ENCODE measurements at regions not wholly inside any gene's neighbourhood (a gene's known extent, or its start where the extent isn't known, plus 50 kb on each side); places are given as distances from the start of the nearest gene placed in this dataset.

DNA sequence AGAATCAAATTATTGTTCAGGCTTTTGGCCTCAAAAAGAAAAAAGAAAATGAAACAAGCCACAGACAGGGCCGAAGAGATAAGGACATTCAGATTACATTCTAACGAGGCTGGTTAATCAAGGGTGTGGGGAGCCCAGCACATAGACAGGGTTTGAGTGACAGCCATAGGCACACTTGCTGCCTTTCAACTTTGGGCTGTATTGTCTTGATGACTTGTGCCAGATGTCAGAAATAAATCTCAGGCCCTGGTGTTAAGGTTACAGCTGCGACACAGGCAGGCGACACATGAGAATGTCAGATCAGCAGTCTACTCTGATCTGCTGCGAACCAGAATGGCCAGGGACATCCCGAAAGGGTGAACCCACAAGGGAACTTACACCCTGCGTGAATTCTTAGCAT is 231.2 kb upstream of the ARRDC4 start:
- Mint-ChIP-seq H3K36me3 (ENCODE audit: insufficient read depth, unreplicated experiment) (no peaks in the 10 kb centered on the region), H3K27me3 (ENCODE audit: insufficient read depth, unreplicated experiment) (peaks cover 13% of the 10 kb centered on the region), H3K4me1 (ENCODE audit: low read depth, unreplicated experiment) (no peaks in the 10 kb centered on the region), H3K4me3 (ENCODE audit: unreplicated experiment) (no peak overlapping the region), H3K27ac (ENCODE audit: unreplicated experiment) (no peak overlapping the region), H3K9me3 (ENCODE audit: unreplicated experiment) (no peaks in the 10 kb centered on the region)
- Histone ChIP-seq H3K9me3 (no peaks in the 10 kb centered on the region), H3K36me3 (ENCODE audit: control insufficient read depth, insufficient read depth, low read length) (no peaks in the 10 kb centered on the region), H3K4me3 (ENCODE audit: low read depth, low read length) (no peak overlapping the region), H3K27me3 (replicated peaks; ENCODE audit: control insufficient read depth, insufficient read depth, low read length) (no peaks in the 10 kb centered on the region), H3K4me1 (no peaks in the 10 kb centered on the region)
- no TSS peak for BruUV-seq (replicated peaks)
- CTCF ChIA-PET, result interaction anchor here (0.6 kb wide), 1 partner anchor 1372 kb away, joined by 3 read pairs; no protein-coding TSS in a partner anchor
- TF ChIP-seq, protein P1, sequence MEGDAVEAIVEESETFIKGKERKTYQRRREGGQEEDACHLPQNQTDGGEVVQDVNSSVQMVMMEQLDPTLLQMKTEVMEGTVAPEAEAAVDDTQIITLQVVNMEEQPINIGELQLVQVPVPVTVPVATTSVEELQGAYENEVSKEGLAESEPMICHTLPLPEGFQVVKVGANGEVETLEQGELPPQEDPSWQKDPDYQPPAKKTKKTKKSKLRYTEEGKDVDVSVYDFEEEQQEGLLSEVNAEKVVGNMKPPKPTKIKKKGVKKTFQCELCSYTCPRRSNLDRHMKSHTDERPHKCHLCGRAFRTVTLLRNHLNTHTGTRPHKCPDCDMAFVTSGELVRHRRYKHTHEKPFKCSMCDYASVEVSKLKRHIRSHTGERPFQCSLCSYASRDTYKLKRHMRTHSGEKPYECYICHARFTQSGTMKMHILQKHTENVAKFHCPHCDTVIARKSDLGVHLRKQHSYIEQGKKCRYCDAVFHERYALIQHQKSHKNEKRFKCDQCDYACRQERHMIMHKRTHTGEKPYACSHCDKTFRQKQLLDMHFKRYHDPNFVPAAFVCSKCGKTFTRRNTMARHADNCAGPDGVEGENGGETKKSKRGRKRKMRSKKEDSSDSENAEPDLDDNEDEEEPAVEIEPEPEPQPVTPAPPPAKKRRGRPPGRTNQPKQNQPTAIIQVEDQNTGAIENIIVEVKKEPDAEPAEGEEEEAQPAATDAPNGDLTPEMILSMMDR (IDR thresholded peaks at IDR 0.05; ENCODE audit: insufficient read depth in 1 of 2, low read depth in 1 of 2, low read length in 1 of 2, severe bottlenecking in 1 of 2, unreplicated experiment in 1 of 2), result no peak
- intact Hi-C loops (cut with micrococcal nuclease; ENCODE audit: unreplicated experiment), result no loop called here
- DNase-seq, result no peak
- POLR2A ChIA-PET, result no interaction called here

DNA sequence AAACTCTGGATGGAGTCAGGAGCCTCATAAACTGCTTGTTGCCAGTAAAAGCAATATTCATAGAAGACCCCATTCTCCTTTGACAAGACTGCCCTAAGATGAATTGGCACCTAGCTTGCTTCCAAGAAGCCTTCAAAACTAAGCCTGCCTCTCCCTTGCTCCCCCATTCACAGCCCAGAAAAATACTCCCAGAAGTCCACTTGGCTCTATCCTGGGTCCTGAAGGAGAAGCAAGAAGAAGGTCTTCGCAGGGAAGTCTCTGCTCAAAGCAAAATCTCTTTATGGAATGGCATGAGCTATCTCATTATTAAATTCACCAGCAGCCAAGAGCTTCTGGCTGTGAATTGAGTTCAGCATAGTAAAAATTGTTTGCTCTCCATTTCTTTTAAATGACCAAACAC is 230.2 kb upstream of the ARRDC4 start:
- ChIA-PET POLR2A (no interaction called here), CTCF (no interaction called here)
- no peaks in the 10 kb centered on the region for H3K36me3 Mint-ChIP-seq (ENCODE audit: insufficient read depth, unreplicated experiment)
- BruUV-seq (replicated peaks), result no TSS peak
- Histone ChIP-seq H3K27me3 (replicated peaks; ENCODE audit: control insufficient read depth, insufficient read depth, low read length) (no peaks in the 10 kb centered on the region), H3K9me3 (no peaks in the 10 kb centered on the region), H3K4me1 (no peaks in the 10 kb centered on the region), H3K36me3 (ENCODE audit: control insufficient read depth, insufficient read depth, low read length) (no peaks in the 10 kb centered on the region), H3K4me3 (ENCODE audit: low read depth, low read length) (no peak overlapping the region)
- TF ChIP-seq, protein P1 (IDR thresholded peaks at IDR 0.05; ENCODE audit: insufficient read depth in 1 of 2, low read depth in 1 of 2, low read length in 1 of 2, severe bottlenecking in 1 of 2, unreplicated experiment in 1 of 2), result no peak
- peaks cover 13% of the 10 kb centered on the region for H3K27me3 Mint-ChIP-seq (ENCODE audit: insufficient read depth, unreplicated experiment)
- intact Hi-C loops (cut with micrococcal nuclease; ENCODE audit: unreplicated experiment), result no loop called here
- H3K4me3 Mint-ChIP-seq (ENCODE audit: unreplicated experiment), result no peak overlapping the region
- DNase-seq, result no peak
- no peaks in the 10 kb centered on the region for H3K9me3 Mint-ChIP-seq (ENCODE audit: unreplicated experiment)
- H3K27ac Mint-ChIP-seq (ENCODE audit: unreplicated experiment), result no peak overlapping the region
- H3K4me1 Mint-ChIP-seq (ENCODE audit: low read depth, unreplicated experiment), result no peaks in the 10 kb centered on the region

DNA sequence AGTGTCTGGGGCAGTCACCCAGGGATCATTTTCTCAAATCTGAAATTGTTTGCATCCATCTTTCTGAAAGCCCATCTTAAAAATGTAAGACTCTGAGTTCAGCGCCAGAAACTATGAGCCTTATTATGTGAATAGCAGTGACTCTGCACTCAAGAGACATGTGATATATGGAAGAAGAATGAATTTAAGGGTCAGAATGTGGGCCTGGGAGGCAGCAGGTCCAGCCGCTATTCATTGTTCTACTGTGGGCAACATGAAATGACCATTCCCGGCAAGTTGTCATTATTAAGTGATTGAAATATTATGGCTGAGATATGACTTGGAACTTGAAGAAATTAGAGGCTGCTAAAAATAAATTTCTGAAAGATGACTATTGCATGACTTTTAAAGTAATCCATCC is 228.6 kb upstream of the ARRDC4 start:
- no peaks in the 10 kb centered on the region for H3K4me1 Mint-ChIP-seq (ENCODE audit: low read depth, unreplicated experiment)
- Histone ChIP-seq H3K4me3 (ENCODE audit: low read depth, low read length) (no peak overlapping the region), H3K4me1 (no peaks in the 10 kb centered on the region), H3K27me3 (replicated peaks; ENCODE audit: control insufficient read depth, insufficient read depth, low read length) (no peaks in the 10 kb centered on the region), H3K36me3 (ENCODE audit: control insufficient read depth, insufficient read depth, low read length) (no peaks in the 10 kb centered on the region), H3K9me3 (no peaks in the 10 kb centered on the region)
- TF ChIP-seq, protein P1 (IDR thresholded peaks at IDR 0.05; ENCODE audit: insufficient read depth in 1 of 2, low read depth in 1 of 2, low read length in 1 of 2, severe bottlenecking in 1 of 2, unreplicated experiment in 1 of 2), result no peak
- DNase-seq, result no peak
- BruUV-seq (replicated peaks), result no TSS peak
- POLR2A ChIA-PET, result no interaction called here
- no peaks in the 10 kb centered on the region for H3K9me3 Mint-ChIP-seq (ENCODE audit: unreplicated experiment)
- H3K27me3 Mint-ChIP-seq (ENCODE audit: insufficient read depth, unreplicated experiment), result peaks cover 13% of the 10 kb centered on the region
- intact Hi-C loops (cut with micrococcal nuclease; ENCODE audit: unreplicated experiment), result no loop called here
- no peak overlapping the region for H3K4me3 Mint-ChIP-seq (ENCODE audit: unreplicated experiment)
- no peaks in the 10 kb centered on the region for H3K36me3 Mint-ChIP-seq (ENCODE audit: insufficient read depth, unreplicated experiment)
- H3K27ac Mint-ChIP-seq (ENCODE audit: unreplicated experiment), result no peak overlapping the region
- CTCF ChIA-PET, result no interaction called here
